BJ (cell line): ENCODE measurements at regions not wholly inside any gene's neighbourhood (a gene's known extent, or its start where the extent isn't known, plus 50 kb on each side); places are given as distances from the start of the nearest gene placed in this dataset.

Experiments used
- CTCF ChIA-PET: fragments of 350-600 bp; formaldehyde crosslinking; extraction: SDS; loops from one replicate; lab custom pipeline; 2021; ENCODE audit warnings: antibody characterized with exemption, inconsistent platforms; lab: Yijun Ruan, JAX
- POLR2A ChIA-PET: fragments of 300-600 bp; sonication (Branson Sonifier 250); formaldehyde crosslinking; extraction: SDS; loops from one replicate; lab custom pipeline; 2021; ENCODE audit warnings: antibody characterized with exemption; lab: Charles Lee
- DNase-seq: peaks from one replicate; pipeline ENCODE4 v3.0.0-alpha.2; 2011; ENCODE audit warnings: low read depth
- H3K27me3 ChIP-seq: 2 replicates; pipeline ENCODE4 v1.6.0; 2011; ENCODE audit warnings: low read length; ENCODE audit not compliant: control insufficient read depth, insufficient read depth
- H3K36me3 ChIP-seq: 2 replicates; pipeline ENCODE4 v1.5.1; 2011; ENCODE audit warnings: low read length; ENCODE audit not compliant: control insufficient read depth, insufficient read depth
- H3K4me3 ChIP-seq: 2 replicates; pipeline ENCODE4 v1.5.1; 2011; ENCODE audit warnings: low read depth, mild to moderate bottlenecking, control low read depth, low read length
- TF ChIP-seq, protein P1 (sequence below): IDR thresholded peaks from 2 replicates; pipeline ENCODE4 v1.5.1; 2011; ENCODE audit warnings: low read depth, mild to moderate bottlenecking, control low read depth, inconsistent platforms, low read length, moderate library complexity; ENCODE audit not compliant: insufficient read depth

DNA sequence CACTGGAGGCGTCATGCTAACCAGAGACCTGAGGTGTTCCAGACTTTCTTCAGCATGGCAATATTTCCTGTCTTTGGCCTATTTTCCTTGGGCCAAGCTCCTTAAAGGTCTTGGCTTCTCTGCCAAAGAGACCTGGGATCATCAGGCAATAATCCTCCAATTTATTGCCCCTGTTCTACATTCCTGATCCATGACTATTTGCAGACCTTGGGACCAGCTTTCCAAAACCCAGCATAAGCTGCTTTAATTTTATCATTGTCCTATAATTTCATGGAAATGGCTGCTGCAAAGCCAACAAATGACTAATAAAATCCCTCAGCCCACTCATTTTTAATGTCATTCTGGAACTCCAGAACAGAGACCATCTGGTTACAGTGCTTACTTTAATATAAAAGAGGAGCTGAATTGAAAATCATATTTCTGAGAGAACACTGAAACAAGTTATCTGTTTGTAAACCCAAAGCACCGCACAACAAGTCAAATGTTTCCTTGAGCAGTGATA, 166.9 kb upstream of the BTG1 start:
- H3K4me3 ChIP-seq = no peak overlapping the region
- TF ChIP-seq, protein P1, sequence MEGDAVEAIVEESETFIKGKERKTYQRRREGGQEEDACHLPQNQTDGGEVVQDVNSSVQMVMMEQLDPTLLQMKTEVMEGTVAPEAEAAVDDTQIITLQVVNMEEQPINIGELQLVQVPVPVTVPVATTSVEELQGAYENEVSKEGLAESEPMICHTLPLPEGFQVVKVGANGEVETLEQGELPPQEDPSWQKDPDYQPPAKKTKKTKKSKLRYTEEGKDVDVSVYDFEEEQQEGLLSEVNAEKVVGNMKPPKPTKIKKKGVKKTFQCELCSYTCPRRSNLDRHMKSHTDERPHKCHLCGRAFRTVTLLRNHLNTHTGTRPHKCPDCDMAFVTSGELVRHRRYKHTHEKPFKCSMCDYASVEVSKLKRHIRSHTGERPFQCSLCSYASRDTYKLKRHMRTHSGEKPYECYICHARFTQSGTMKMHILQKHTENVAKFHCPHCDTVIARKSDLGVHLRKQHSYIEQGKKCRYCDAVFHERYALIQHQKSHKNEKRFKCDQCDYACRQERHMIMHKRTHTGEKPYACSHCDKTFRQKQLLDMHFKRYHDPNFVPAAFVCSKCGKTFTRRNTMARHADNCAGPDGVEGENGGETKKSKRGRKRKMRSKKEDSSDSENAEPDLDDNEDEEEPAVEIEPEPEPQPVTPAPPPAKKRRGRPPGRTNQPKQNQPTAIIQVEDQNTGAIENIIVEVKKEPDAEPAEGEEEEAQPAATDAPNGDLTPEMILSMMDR = no peak
- H3K27me3 ChIP-seq = no peaks in the 10 kb centered on the region
- CTCF ChIA-PET = no interaction called here
- POLR2A ChIA-PET = no interaction called here
- no peak for DNase-seq
- H3K36me3 ChIP-seq = no peaks in the 10 kb centered on the region

DNA sequence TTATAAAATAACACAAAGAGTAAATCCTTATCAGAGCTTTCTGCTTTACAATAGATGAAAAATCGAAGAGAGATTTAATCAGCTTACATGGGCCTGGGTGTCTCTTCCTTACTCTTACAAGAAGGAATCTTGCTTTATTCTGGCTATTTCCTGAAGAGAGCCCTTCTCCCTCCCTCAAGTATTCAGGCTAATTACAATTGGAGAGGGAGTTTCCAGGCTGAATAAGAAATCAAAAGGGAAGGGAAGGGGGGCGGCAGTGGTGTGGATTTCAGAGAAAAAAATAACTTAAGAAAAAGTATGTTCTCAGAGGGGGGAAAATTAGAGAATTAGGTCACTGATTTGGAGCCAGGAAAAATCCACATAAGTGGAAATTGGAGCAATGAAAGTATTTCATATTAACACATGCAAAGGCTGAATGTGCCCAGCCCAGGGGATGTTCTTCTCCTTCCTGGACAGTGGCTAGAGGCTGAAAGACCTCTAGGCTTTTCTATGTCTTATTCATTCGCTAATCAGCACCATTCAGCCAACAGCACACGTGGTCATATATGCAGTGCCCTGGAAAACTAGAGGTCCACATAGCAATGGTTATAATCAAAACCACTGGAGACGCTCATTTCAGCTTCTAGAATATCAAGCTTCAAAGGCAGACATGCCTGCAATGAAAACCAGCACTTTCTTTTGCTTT, 158.9 kb upstream of the BTG1 start:
- no peak overlapping the region for H3K4me3 ChIP-seq
- no peaks in the 10 kb centered on the region for H3K27me3 ChIP-seq
- DNase-seq = no peak
- H3K36me3 ChIP-seq = no peaks in the 10 kb centered on the region
- CTCF ChIA-PET = interaction anchor here (1.0 kb wide), 1 partner anchor 87 kb away, joined by 3 read pairs; no protein-coding TSS in a partner anchor
- POLR2A ChIA-PET = no interaction called here
- TF ChIP-seq, protein P1 = no peak

DNA sequence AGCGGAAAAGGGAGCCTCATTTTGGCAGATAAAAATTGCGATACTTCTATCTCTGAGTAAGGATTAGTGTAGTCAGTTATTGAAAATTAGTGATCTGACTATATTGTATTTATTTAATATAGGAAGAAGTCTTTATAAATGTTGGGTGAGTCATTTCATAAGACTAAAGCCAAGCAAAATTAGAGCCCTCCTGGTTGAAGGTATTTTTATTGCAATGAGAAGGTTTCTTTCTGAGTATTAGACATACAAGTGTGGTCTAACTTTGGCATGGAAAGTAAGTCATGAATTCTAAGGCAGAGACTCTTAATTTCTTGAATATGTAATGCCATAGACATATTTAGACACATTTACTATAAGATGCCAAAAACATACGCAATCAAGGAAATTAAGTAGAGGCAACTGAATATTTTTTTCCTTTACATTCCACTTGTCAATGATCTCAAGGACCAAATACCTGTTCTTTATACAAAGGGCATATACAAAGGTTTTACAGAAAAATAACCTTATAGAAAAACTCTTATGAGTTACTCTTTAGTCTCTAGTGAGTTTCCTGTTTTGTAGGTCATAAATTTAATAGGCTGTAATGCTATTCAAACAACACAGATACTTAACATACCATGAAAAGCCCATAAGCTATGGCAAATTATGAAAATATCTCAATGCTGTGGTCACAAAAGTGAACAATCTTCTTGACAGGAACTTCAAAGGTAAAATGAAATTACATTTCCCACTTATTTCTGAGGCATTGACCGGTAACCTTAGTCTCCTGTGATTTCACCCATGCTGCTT, 156.6 kb upstream of the BTG1 start:
- DNase-seq = no peak
- TF ChIP-seq, protein P1 = no peak
- Histone ChIP-seq H3K4me3 (no peak overlapping the region), H3K27me3 (no peaks in the 10 kb centered on the region), H3K36me3 (no peaks in the 10 kb centered on the region)
- CTCF ChIA-PET = no interaction called here
- POLR2A ChIA-PET = no interaction called here

DNA sequence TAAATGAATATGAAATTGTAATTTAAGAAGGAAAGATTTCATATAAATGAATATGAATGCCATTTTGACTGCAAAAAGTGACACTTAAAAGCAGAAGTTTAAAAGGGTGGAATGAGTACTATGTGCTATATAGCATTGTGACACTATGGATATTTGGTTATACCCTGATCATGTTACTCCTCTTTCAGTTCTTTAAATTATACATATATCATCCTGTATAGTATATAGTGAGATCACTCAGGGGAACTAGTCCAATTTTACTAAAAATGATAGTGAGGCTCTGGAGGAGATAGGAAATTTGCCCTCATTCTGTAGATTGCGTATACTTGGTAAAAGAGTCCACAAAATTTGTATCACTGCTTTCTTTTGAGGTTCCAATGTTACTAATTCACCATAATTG, 155.7 kb upstream of the BTG1 start:
- DNase-seq = no peak
- H3K36me3 ChIP-seq = no peaks in the 10 kb centered on the region
- no peak overlapping the region for H3K4me3 ChIP-seq
- no peaks in the 10 kb centered on the region for H3K27me3 ChIP-seq
- TF ChIP-seq, protein P1 = no peak
- ChIA-PET CTCF (no interaction called here), POLR2A (no interaction called here)

DNA sequence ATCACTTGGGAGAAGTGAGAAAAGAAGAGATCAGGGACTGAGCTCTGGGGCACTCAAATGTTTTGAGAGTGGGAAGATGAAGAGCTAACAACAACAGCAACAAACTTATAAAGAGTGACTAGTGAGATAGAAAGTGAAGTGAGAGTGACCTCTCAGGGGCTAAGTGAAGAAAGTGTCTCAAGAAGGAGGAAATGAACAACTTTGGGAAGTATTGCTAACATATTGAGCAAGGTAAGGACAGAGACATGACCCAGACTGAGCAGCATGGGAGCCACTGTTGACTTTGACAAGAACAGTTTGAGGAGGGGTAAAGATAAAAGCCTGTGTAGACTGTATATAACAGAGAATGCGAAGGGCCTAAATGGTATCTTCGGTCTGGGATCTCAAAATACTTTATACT, 155.1 kb upstream of the BTG1 start:
- Histone ChIP-seq H3K36me3 (no peaks in the 10 kb centered on the region), H3K27me3 (no peaks in the 10 kb centered on the region), H3K4me3 (no peak overlapping the region)
- POLR2A ChIA-PET = no interaction called here
- DNase-seq = no peak
- CTCF ChIA-PET = no interaction called here
- TF ChIP-seq, protein P1 = no peak
